ENCODE measurements at regions not wholly inside any gene's neighbourhood (a gene's known extent, or its start where the extent isn't known, plus 50 kb on each side); places are given as distances from the start of the nearest gene placed in this dataset.

GRCh38 chr18:67192535-67192934 lies 324.0 kb downstream of the DSEL start:
- no peaks in the 10 kb centered on the region for H3K36me3 ChIP-seq
- no peak overlapping the region for H3K27ac ChIP-seq
- no peaks in the 10 kb centered on the region for H3K9me3 ChIP-seq
- no peaks in the 10 kb centered on the region for H3K4me1 ChIP-seq
- WGBS, 2 donors = 59 to 62% methylated on average over 5 of the region's 5 CpGs
- H3K4me3 ChIP-seq = no peak overlapping the region
- TF ChIP-seq CTCF (IDR thresholded peaks at IDR 0.05) (no peak), POLR2AphosphoS5 (IDR thresholded peaks at IDR 0.05) (no peak), EP300 (IDR thresholded peaks at IDR 0.05) (no peak), POLR2A (IDR thresholded peaks at IDR 0.05) (no peak)
- DNase-seq (no peak), ATAC-seq (ENCODE audit: low FRiP score in 2 of 2) (no peak)
- no peaks in the 10 kb centered on the region for H3K27me3 ChIP-seq

- no peak overlapping the region for H3K27ac ChIP-seq
- no peaks in the 10 kb centered on the region for H3K36me3 ChIP-seq
- TF ChIP-seq POLR2AphosphoS5 (IDR thresholded peaks at IDR 0.05) = no peak
- no peak for TF ChIP-seq CTCF (IDR thresholded peaks at IDR 0.05)
- TF ChIP-seq POLR2A (IDR thresholded peaks at IDR 0.05) = no peak
- TF ChIP-seq EP300 (IDR thresholded peaks at IDR 0.05) = no peak
- ATAC-seq (ENCODE audit: low FRiP score in 2 of 2) = no peak
- 54 to 60% methylated on average over 4 of the region's 4 CpGs for WGBS, 2 donors
- no peak overlapping the region for H3K4me3 ChIP-seq
- H3K27me3 ChIP-seq = no peaks in the 10 kb centered on the region
- H3K9me3 ChIP-seq = no peaks in the 10 kb centered on the region
- no peaks in the 10 kb centered on the region for H3K4me1 ChIP-seq
- DNase-seq = no peak
These were observed 333.1 kb downstream of the DSEL start for GRCh38 chr18:67183398-67183797.

GRCh38 chr18:67179726-67180125 lies 336.8 kb downstream of the DSEL start:
- no peak overlapping the region for H3K4me3 ChIP-seq
- no peaks in the 10 kb centered on the region for H3K9me3 ChIP-seq
- TF ChIP-seq POLR2AphosphoS5 (IDR thresholded peaks at IDR 0.05) (no peak), CTCF (IDR thresholded peaks at IDR 0.05) (no peak), POLR2A (IDR thresholded peaks at IDR 0.05) (no peak), EP300 (IDR thresholded peaks at IDR 0.05) (no peak)
- no peaks in the 10 kb centered on the region for H3K4me1 ChIP-seq
- H3K27ac ChIP-seq = no peak overlapping the region
- no peak for ATAC-seq (ENCODE audit: low FRiP score in 2 of 2)
- no peaks in the 10 kb centered on the region for H3K36me3 ChIP-seq
- H3K27me3 ChIP-seq = no peaks in the 10 kb centered on the region
- DNase-seq = no peak
- WGBS, 2 donors = 79 to 80% methylated on average over 3 of the region's 3 CpGs

GRCh38 chr18:67159662-67160061 lies 356.9 kb downstream of the DSEL start:
- Histone ChIP-seq H3K4me1 (no peaks in the 10 kb centered on the region), H3K27ac (no peak overlapping the region), H3K9me3 (no peaks in the 10 kb centered on the region), H3K4me3 (no peak overlapping the region), H3K27me3 (no peaks in the 10 kb centered on the region), H3K36me3 (no peaks in the 10 kb centered on the region)
- ATAC-seq (ENCODE audit: low FRiP score in 2 of 2) = no peak
- no peak for DNase-seq
- 89 to 93% methylated on average over 2 of the region's 2 CpGs for WGBS, 2 donors
- TF ChIP-seq CTCF (IDR thresholded peaks at IDR 0.05) (no peak), POLR2A (IDR thresholded peaks at IDR 0.05) (no peak)

GRCh38 chr18:67154979-67155378 lies 361.5 kb downstream of the DSEL start:
- TF ChIP-seq CTCF (IDR thresholded peaks at IDR 0.05) = no peak
- TF ChIP-seq POLR2A (IDR thresholded peaks at IDR 0.05) = no peak
- no peak for TF ChIP-seq EP300 (IDR thresholded peaks at IDR 0.05)
- no peak for ATAC-seq (ENCODE audit: low FRiP score in 2 of 2)
- H3K36me3 ChIP-seq = no peaks in the 10 kb centered on the region
- no peak for DNase-seq
- 90 to 92% methylated on average over 3 of the region's 3 CpGs for WGBS, 2 donors
- no peaks in the 10 kb centered on the region for H3K4me1 ChIP-seq
- H3K27ac ChIP-seq = no peak overlapping the region
- no peak overlapping the region for H3K4me3 ChIP-seq
- H3K27me3 ChIP-seq = no peaks in the 10 kb centered on the region
- no peaks in the 10 kb centered on the region for H3K9me3 ChIP-seq
